A172 (cell line): ENCODE measurements at regions not wholly inside any gene's neighbourhood (a gene's known extent, or its start where the extent isn't known, plus 50 kb on each side); places are given as distances from the start of the nearest gene placed in this dataset.

Experiments
- DNase-seq: peaks from one replicate; pipeline ENCODE4 v3.0.0-alpha.2; 2015; ENCODE audit warnings: low spot score

- no peak for DNase-seq
Measured at GRCh38 chr4:138565576-138565975, 323.4 kb upstream of the SLC7A11 start.

- DNase-seq: peak; percentile 18
Measured at GRCh38 chr4:138562544-138562991, 320.4 kb upstream of the SLC7A11 start.

- no peak for DNase-seq
Measured at GRCh38 chr4:138561906-138562305, 319.8 kb upstream of the SLC7A11 start.

GRCh38 chr4:138561276-138561880, 319.2 kb upstream of the SLC7A11 start:
- DNase-seq: no peak

GRCh38 chr4:138560448-138560847, 318.3 kb upstream of the SLC7A11 start:
- no peak for DNase-seq

GRCh38 chr4:138558886-138559285, 316.7 kb upstream of the SLC7A11 start:
- DNase-seq: no peak

- DNase-seq: no peak
Measured at GRCh38 chr4:138555584-138555983, 313.4 kb upstream of the SLC7A11 start.

GRCh38 chr4:138555108-138555507, 313.0 kb upstream of the SLC7A11 start:
- no peak for DNase-seq

- no peak for DNase-seq
Measured at GRCh38 chr4:138553001-138553845, 311.1 kb upstream of the SLC7A11 start.

GRCh38 chr4:138542191-138542776, 300.1 kb upstream of the SLC7A11 start:
- peak; percentile 37 for DNase-seq

- DNase-seq: peak; percentile 52
Measured at GRCh38 chr4:138540056-138540800, 298.1 kb upstream of the SLC7A11 start.

GRCh38 chr4:138538743-138539142, 296.6 kb upstream of the SLC7A11 start:
- no peak for DNase-seq

- DNase-seq: no peak
Measured at GRCh38 chr4:138537731-138538490, 295.8 kb upstream of the SLC7A11 start.

GRCh38 chr4:138535316-138535715, 293.2 kb upstream of the SLC7A11 start:
- DNase-seq: no peak

- peak; percentile 16 for DNase-seq
Measured at GRCh38 chr4:138522366-138522765, 280.2 kb upstream of the SLC7A11 start.

- DNase-seq: no peak
Measured at GRCh38 chr4:138521809-138522208, 279.7 kb upstream of the SLC7A11 start.

- DNase-seq: no peak
Measured at GRCh38 chr4:138519436-138519835, 277.3 kb upstream of the SLC7A11 start.

- DNase-seq: no peak
Measured at GRCh38 chr4:138513535-138513934, 271.4 kb upstream of the SLC7A11 start.

- DNase-seq: no peak
Measured at GRCh38 chr4:138512756-138513155, 270.6 kb upstream of the SLC7A11 start.

GRCh38 chr4:138510053-138510452, 267.9 kb upstream of the SLC7A11 start:
- DNase-seq: peak; percentile 5

- DNase-seq: no peak
Measured at GRCh38 chr4:138509346-138509745, 267.2 kb upstream of the SLC7A11 start.
